ENCODE measurements at regions not wholly inside any gene's neighbourhood (a gene's known extent, or its start where the extent isn't known, plus 50 kb on each side); places are given as distances from the start of the nearest gene placed in this dataset.

DNA sequence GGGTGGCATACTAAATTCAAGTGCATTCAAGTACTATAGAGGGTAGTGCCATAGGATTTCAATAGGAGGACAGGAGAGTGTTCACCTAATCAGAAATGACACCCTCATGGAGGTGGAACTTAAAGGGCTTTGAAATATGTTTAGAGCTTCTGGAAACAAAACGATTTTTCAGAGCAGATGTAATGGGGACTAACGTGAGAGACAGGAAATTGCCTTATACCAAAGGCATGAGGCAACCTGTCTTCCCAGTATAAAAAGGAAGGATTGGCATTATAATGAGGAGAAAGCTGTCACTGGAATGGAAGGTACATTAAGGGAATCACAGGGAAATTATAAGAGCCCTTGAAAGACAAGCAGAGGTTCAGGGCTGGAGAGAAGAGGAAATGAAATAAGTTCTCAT is 116.3 kb upstream of the PNPLA4 start:
- TF ChIP-seq GATA2 (IDR thresholded peaks at IDR 0.05; ENCODE audit: low read depth, low read length), result no peak
- no peak for TF ChIP-seq GATA3 (IDR thresholded peaks at IDR 0.05; ENCODE audit: low read depth, low read length)
